ENCODE measurements at regions not wholly inside any gene's neighbourhood (a gene's known extent, or its start where the extent isn't known, plus 50 kb on each side); places are given as distances from the start of the nearest gene placed in this dataset.

GRCh38 chr4:111648056-111648455 is 497.2 kb upstream of the FAM241A start:
- TF ChIP-seq CTCF (IDR thresholded peaks at IDR 0.05) (no peak), POLR2A (IDR thresholded peaks at IDR 0.05) (no peak), EP300 (IDR thresholded peaks at IDR 0.05) (no peak)
